Endothelial cell of umbilical vein (primary cell): ENCODE measurements at regions not wholly inside any gene's neighbourhood (a gene's known extent, or its start where the extent isn't known, plus 50 kb on each side); places are given as distances from the start of the nearest gene placed in this dataset.

Experiments
- CTCF ChIP-seq, 2 donors: IDR thresholded peaks; 1 replicate in 1 of 2; 2 replicates in 1 of 2; pipeline ENCODE4 v1.5.1; 2011; ENCODE audit warnings: low read length in 2 of 2, mild to moderate bottlenecking in 2 of 2, moderate library complexity in 2 of 2, control low read depth in 1 of 2, inconsistent platforms in 1 of 2, low read depth in 1 of 2; ENCODE audit not compliant: insufficient read depth in 1 of 2; ENCODE audit errors: extremely low read depth in 1 of 2
- EZH2 ChIP-seq: IDR thresholded peaks from 2 replicates; pipeline ENCODE4 v1.6.1; 2012; ENCODE audit warnings: borderline replicate concordance, low read depth, mild to moderate bottlenecking, moderate library complexity, low read length, inconsistent platforms; ENCODE audit not compliant: severe bottlenecking
- FOS ChIP-seq: IDR thresholded peaks from 2 replicates; pipeline ENCODE4 v1.6.1; 2011; ENCODE audit warnings: mild to moderate bottlenecking, low read length, moderate library complexity, borderline replicate concordance; ENCODE audit not compliant: insufficient read depth
- GATA2 ChIP-seq: IDR thresholded peaks from 2 replicates; pipeline ENCODE4 v1.7.0; 2011; ENCODE audit warnings: low read depth, mild to moderate bottlenecking, moderate library complexity, mixed read lengths, low read length; ENCODE audit not compliant: insufficient read length, insufficient read depth
- JUN ChIP-seq: IDR thresholded peaks from 2 replicates; pipeline ENCODE4 v1.6.1; 2011; ENCODE audit warnings: borderline replicate concordance, low read depth; ENCODE audit not compliant: insufficient read length, insufficient read depth
- POLR2A ChIP-seq: IDR thresholded peaks from 2 replicates; pipeline ENCODE4 v1.6.1; 2012; ENCODE audit warnings: low read depth, mild to moderate bottlenecking, control low read depth, low read length
- POLR2AphosphoS5 ChIP-seq: IDR thresholded peaks from 2 replicates; pipeline ENCODE4 v1.6.1; 2012; ENCODE audit warnings: low read depth, mild to moderate bottlenecking, control low read depth, low read length, moderate library complexity; ENCODE audit not compliant: insufficient read depth
- TF ChIP-seq, protein P1 (sequence below): IDR thresholded peaks from 2 replicates; pipeline ENCODE4 v1.6.1; 2011; ENCODE audit not compliant: insufficient read depth, insufficient read length

GRCh38 chr17:69796078-69796477 is 278.9 kb upstream of the KCNJ16 start:
- no peak for TF ChIP-seq GATA2
- TF ChIP-seq CTCF (IDR thresholded peaks at IDR 0.05; ENCODE audit: extremely low read depth in 1 of 2, insufficient read depth in 1 of 2, low read depth in 1 of 2, low read length in 2 of 2), result no peak
- TF ChIP-seq, protein P1, sequence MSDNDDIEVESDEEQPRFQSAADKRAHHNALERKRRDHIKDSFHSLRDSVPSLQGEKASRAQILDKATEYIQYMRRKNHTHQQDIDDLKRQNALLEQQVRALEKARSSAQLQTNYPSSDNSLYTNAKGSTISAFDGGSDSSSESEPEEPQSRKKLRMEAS, result no peak
- TF ChIP-seq POLR2A, result no peak
- TF ChIP-seq JUN, result no peak
- no peak for TF ChIP-seq POLR2AphosphoS5
- no peak for TF ChIP-seq EZH2
- no peak for TF ChIP-seq FOS
